ENCODE measurements at regions not wholly inside any gene's neighbourhood (a gene's known extent, or its start where the extent isn't known, plus 50 kb on each side); places are given as distances from the start of the nearest gene placed in this dataset.

- no peak for DNase-seq
Observed at GRCh38 chr10:111131168-111131799, 54.5 kb downstream of the ADRA2A start.

DNA sequence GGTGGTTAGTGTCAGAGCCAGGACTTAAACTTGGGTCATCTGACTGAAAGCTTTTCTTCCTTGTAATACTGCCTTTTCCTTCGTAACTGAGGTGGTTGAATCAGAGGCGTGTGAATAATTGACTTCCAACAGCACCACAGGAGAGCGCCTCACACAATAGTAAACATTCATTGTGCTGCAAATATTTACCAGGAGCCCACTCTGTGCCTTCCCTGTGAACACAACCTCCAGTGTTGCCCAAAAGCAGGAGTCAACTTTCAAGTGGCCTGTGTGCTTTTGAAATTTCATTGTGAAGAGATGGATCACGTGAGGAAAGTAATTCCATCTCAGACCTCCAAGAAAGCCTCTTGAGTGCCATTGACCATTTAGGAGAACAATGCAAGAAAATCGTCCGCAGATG, 60.2 kb downstream of the ADRA2A start:
- no peak for DNase-seq

DNA sequence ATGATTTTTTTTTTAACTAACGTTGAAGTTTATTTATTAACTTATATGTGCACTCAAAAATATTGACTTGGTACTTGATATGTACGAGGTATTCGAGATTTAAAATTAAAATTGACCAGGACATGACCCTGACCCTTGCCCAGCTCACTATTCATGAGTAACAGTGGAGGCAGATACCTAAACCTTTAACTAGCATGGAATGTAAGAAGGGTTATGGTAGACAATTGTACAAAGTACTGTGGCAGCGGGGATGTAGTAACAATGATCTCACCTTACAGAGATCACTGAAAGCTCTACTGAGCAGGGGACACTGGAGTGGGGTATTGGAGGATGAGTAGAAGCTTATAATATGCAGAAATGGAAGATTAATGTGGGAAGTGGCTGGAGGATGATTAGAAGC, 60.8 kb downstream of the ADRA2A start:
- DNase-seq, result no peak

GRCh38 chr10:111138544-111138943, 61.7 kb downstream of the ADRA2A start:
- no peak for DNase-seq

DNA sequence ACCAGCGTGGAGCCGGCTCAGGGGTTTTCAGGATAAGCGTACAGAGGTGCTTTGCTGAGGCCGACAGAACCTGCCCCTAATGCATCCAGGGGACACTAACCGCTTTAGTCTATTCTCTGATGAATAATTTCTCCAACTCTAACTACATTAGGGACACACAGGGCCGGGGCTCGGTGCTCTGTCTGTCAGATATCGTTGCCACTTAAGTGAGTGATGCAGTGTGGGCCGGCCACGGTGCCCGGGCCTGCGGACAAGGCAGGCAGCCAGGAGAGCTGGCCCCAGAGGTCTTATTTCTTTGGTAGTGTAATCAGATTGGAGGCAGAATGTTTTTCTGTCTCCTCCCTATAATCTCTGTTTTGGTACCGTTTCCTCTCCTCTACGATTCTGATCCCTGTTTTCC, 62.7 kb downstream of the ADRA2A start:
- no peak for DNase-seq

- DNase-seq, result no peak
Observed at GRCh38 chr10:111142092-111142768, 65.4 kb downstream of the ADRA2A start.

- no peak for DNase-seq
Observed at GRCh38 chr10:111146025-111146640, 69.3 kb downstream of the ADRA2A start.

DNA sequence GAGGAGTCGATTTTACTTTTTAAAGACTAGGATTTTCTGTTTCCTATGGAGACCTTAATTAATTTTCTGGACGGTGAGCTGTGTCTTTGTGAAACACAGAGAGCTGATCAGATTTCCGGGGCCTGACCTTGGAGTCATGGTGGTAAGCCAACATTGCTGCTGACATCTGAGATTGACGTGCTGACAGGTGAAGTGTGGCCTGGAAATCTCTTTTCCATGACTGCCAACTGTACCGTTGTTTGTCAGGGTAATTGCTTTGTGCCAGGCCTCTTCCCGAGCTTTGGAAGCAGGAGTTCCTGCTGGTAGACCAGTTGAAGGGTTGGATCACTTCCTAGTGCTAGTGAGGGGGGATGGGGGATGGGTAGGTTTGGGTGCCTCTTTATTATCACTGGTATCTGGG, 71.2 kb downstream of the ADRA2A start:
- no peak for DNase-seq

GRCh38 chr10:111148440-111148839, 71.6 kb downstream of the ADRA2A start:
- DNase-seq, result no peak

DNA sequence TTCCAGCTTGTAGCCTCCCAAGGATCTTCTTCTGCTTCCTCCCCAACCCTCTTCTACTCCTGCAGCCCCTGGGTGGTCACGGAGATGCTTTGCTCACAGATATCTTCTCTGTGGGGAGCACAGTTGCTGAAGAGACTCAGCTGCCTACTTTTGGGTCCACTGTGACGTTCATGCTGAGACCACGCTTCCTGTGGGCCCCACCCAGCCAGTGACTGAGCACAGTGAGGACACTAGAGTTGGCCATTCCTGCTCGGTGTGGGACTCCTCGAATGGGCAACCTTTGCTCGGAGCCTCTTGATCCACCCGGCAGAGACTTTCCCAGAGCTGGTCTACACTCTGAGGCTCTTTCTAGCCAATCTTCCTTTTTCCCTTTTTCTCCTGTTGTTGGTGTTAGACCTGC, 73.9 kb downstream of the ADRA2A start:
- DNase-seq, result no peak

DNA sequence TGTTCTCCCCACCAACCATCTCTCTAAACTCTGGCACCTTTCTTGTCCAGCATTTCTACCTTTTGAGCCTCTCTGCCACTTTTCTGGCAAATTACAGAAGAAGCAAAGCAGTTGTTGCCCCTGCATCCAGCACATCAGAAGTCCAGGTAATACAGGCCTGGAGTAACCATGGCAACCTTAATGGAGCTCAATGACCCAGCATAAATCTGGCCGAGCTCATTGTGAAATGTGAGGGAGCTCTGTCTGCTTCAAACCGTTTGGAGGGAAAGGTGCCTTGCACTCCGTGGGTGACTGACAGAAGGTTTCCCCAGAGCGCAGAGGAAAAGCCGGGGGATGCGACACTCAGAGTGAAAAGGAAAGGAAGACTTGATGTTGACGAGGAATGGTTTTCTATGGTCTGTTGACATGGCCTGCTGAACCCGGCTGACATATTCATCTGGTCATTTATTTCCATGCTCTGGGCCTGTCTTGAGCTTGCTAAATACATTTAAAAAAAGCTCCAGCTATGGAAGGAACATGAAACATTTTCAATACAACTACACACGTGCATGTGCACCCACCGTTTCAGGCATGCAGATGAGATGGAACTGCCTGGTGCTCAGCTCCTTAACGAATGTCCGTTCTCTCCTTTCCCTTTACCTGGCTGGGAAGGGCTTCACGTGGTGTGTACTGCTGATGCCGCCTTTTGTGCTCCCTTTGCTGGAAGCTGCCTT, 74.9 kb downstream of the ADRA2A start:
- no peak for DNase-seq

- DNase-seq, result no peak
Observed at GRCh38 chr10:111156754-111157153, 79.9 kb downstream of the ADRA2A start.

DNA sequence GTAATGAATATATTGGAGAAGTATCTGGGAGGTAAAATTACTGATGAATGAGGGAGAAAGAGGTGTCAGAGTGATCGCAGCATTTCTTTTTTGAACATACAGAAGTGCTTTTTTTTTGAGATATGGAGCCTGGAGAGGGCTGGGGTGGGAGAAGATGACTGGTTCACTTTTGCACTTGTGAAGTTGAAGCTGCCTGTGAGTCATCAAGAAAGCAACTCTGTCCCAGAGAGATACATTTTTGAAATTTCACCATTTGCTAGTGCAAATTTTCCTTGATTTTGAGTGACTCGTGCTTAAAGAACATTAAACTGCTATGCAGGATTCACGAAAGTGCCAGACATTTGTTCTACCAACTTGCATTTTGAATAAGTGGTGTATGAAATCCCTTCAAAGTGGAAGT, 81.8 kb downstream of the ADRA2A start:
- no peak for DNase-seq

- no peak for DNase-seq
Observed at GRCh38 chr10:111161109-111161874, 84.5 kb downstream of the ADRA2A start.

- no peak for DNase-seq
Observed at GRCh38 chr10:111171183-111171582, 94.4 kb downstream of the ADRA2A start.

GRCh38 chr10:111175787-111176186, 99.0 kb downstream of the ADRA2A start:
- DNase-seq, result no peak

DNA sequence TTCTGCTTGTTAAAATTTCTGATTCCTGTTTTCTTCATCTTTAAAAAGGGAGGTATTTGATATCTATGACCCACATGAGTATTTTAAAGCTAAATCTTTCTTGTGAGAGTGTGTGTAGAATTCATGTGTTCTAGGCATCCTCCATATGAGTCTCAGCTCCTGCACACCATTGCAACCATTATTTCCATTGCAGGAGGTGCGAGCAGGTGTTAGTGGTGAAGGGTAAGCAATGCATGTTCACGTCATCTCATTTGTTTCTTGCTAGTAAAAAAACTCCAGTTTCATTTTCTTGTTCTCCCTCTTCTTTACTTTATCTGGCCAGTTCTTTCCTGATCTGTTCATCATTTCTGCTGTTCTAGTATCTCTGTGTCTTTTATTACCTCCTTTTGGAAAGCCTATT, 100.5 kb downstream of the ADRA2A start:
- DNase-seq, result no peak

DNA sequence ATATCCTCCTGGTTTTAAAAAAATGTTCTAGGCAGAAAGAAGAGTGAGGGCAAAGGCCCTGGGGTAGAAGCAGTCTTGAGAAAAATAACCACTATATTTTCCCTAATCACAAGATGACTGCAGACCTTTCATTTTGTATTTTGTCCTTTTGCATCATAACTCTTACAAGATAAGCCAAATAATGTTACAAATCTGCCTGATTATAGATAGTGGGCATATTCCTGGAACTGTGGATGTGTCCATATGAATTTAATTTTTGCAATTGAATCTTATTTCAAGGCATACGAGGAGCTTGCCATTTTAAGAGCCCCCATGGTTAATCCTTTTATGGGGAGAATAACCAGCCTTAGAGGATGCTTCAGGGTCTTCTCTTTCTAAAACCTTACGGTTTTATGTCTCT, 102.7 kb downstream of the ADRA2A start:
- DNase-seq, result no peak

DNA sequence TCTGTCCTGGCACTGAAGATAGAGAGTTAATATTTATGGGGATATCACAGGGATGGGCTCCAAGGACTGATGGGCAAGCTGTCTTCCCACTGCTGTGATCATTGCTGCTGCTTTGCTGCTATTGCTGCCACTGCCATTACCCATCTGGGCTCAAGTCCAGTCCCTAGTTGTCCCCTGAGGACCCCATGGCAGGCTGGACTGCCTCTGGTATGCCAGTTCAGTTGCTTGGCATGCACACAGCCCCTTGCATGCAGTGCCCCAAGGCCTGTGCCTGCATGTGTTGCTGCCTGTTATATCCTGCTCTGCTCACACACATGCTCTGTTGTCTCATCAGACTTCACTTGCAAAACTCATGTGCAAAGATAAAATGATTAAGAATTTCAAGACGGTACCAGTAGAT, 109.5 kb downstream of the ADRA2A start:
- DNase-seq, result no peak

DNA sequence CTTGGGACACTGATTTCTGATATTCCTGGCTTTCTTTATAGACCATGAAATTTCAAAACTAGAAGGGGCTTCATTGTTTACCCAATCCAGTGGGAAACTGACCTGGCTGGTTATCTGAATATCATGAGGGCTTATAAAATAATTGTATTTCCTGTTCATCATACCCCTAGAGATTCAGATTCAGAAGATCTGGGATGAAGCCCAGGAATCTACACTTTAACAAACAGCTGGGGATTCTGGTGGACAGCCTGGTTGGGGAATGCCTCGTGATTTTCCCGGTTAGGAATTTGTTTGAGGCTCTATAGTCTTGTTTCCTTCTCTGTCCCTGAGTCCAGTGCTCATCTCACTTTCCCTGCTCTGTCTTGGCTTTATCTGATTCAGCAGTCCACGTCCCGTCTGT, 110.3 kb downstream of the ADRA2A start:
- no peak for DNase-seq

DNA sequence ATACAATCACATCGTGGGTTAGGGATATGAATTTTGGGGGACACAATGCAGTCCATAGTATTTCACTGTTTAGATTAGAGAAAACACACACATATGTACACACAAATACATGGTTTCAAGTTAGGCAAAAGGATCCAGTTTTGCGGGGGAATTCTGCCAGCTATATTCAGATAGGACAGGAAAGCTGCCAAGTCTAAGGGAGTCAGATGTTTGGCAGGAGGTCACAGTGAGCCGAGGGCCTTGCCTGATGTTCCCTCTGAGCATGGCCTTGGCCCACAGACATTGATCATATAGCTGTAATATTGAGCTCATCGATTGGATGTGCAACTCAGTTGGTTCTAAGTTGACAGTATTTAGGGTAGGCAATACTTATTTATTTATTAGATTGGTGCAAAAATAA, 122.8 kb downstream of the ADRA2A start:
- no peak for DNase-seq

DNA sequence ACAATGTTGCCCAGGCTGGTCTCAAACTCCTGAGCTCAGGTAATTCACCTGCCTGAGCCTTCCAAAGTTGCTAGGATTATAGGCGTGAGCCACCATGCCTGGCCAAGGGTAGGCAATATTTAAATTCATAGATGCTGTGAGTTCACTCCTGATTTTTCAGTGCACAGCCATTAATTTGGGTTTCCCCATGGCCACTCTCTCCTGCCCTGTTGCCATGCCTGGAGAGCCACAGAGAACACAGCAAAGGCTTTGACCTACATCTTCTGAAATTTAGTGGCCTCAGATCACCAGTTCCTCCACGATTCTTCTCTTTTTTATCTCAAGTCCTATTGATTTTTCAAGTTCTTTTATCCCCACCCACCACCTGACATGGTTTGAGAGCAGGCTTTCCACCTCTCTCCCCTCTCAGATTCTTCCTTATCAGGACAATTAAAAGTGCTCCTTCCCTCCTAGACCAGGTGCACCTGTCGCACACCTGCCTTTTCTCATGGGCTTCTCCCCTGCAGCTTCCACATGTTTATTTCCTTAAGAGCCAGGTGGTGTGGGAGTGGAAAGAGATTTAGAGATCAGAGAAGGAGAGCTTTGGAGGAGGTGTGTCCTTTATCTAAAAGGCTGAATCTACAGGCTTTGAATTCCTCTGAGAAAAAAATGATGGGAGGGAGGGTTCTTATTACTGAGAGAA, 123.8 kb downstream of the ADRA2A start:
- DNase-seq, result no peak

DNA sequence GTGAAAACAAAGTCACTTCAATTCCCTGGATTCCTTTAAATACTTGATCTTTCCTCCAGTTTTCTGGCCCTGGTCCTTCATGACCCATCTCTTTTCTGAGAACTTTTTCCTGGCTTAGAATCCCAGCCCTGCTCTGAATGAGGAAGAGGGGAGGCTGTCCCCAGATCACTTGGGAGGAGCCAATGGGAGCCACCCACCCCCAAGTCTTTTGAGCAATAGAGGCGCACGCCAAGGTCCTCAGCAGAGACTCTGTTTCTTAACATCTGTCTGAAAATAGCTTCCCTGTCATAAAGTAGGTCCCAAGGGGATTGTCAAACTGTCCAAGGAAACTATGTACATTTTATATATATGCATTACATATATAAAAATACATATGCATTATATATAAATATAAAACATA, 126.8 kb downstream of the ADRA2A start:
- no peak for DNase-seq

All from activated gamma-delta T cell treated with Interleukin-2 at 50 U/mL for 16 hours (primary cell).